ENCODE measurements at regions not wholly inside any gene's neighbourhood (a gene's known extent, or its start where the extent isn't known, plus 50 kb on each side); places are given as distances from the start of the nearest gene placed in this dataset.
"Not testable (repeated sequence)": the region's sequence is repeated elsewhere in the genome, so short reads cannot be mapped to it uniquely, and the experiment has no call there.

- no peak for DNase-seq (ENCODE audit: low read depth)
Measured at GRCh38 chr2:208798698-208799097, 392.1 kb downstream of the PTH2R start.

- no peak for DNase-seq (ENCODE audit: low read depth)
Measured at GRCh38 chr2:208799397-208799796, 392.8 kb downstream of the PTH2R start.

- not testable (repeated sequence) for DNase-seq (ENCODE audit: low read depth)
Measured at GRCh38 chr2:208800887-208801286, 394.3 kb downstream of the PTH2R start.

- no peak for DNase-seq (ENCODE audit: low read depth)
Measured at GRCh38 chr2:208807756-208808155, 401.2 kb downstream of the PTH2R start.

GRCh38 chr2:208811885-208812284 is 405.3 kb downstream of the PTH2R start:
- DNase-seq (ENCODE audit: low read depth), result not testable (repeated sequence)

GRCh38 chr2:208819190-208819589 is 412.6 kb downstream of the PTH2R start:
- no peak for DNase-seq (ENCODE audit: low read depth)

- no peak for DNase-seq (ENCODE audit: low read depth)
Measured at GRCh38 chr2:208820014-208820688, 413.6 kb downstream of the PTH2R start.

GRCh38 chr2:208827109-208827508 is 420.5 kb downstream of the PTH2R start:
- no peak for DNase-seq (ENCODE audit: low read depth)

- no peak for DNase-seq (ENCODE audit: low read depth)
Measured at GRCh38 chr2:208827549-208828221, 421.1 kb downstream of the PTH2R start.

GRCh38 chr2:208830203-208830602 is 423.6 kb downstream of the PTH2R start:
- no peak for DNase-seq (ENCODE audit: low read depth)

- DNase-seq (ENCODE audit: low read depth), result no peak
Measured at GRCh38 chr2:208847651-208848050, 441.1 kb downstream of the PTH2R start.

- DNase-seq (ENCODE audit: low read depth), result no peak
Measured at GRCh38 chr2:208854717-208855116, 448.1 kb downstream of the PTH2R start.

GRCh38 chr2:208867374-208867773 is 460.8 kb downstream of the PTH2R start:
- DNase-seq (ENCODE audit: low read depth), result no peak

- DNase-seq (ENCODE audit: low read depth), result no peak
Measured at GRCh38 chr2:208872591-208872990, 466.0 kb downstream of the PTH2R start.

- DNase-seq (ENCODE audit: low read depth), result no peak
Measured at GRCh38 chr2:208879666-208880065, 473.1 kb downstream of the PTH2R start.

GRCh38 chr2:208880171-208880570 is 473.6 kb downstream of the PTH2R start:
- no peak for DNase-seq (ENCODE audit: low read depth)

- no peak for DNase-seq (ENCODE audit: low read depth)
Measured at GRCh38 chr2:208890486-208890885, 483.9 kb downstream of the PTH2R start.

- no peak for DNase-seq (ENCODE audit: low read depth)
Measured at GRCh38 chr2:208892203-208892602, 485.6 kb downstream of the PTH2R start.

- DNase-seq (ENCODE audit: low read depth), result no peak
Measured at GRCh38 chr2:208906330-208906729, 499.7 kb downstream of the PTH2R start.

- DNase-seq (ENCODE audit: low read depth), result no peak
Measured at GRCh38 chr2:208915401-208915800, 508.4 kb upstream of the MAP2 start.

- DNase-seq (ENCODE audit: low read depth), result no peak
Measured at GRCh38 chr2:208916881-208917280, 507.0 kb upstream of the MAP2 start.

- not testable (repeated sequence) for DNase-seq (ENCODE audit: low read depth)
Measured at GRCh38 chr2:208921358-208921757, 502.5 kb upstream of the MAP2 start.

GRCh38 chr2:208927867-208928266 is 496.0 kb upstream of the MAP2 start:
- DNase-seq (ENCODE audit: low read depth), result no peak
